Naive thymus-derived CD8-positive, alpha-beta T cell (primary cell): ENCODE measurements at regions not wholly inside any gene's neighbourhood (a gene's known extent, or its start where the extent isn't known, plus 50 kb on each side); places are given as distances from the start of the nearest gene placed in this dataset.

Source experiments
- ATAC-seq, 2 donors: fragments of 150-1000 bp; cut with Tn5 transposase in 1 of 2; sonication (Bioruptor Pico), chemical (Tn5 transposase) in 1 of 2; 1 replicate in 1 of 2; 2 replicates in 1 of 2; pipeline ENCODE4 v1.10.0; 2021; ENCODE audit warnings: mild to moderate bottlenecking in 2 of 2, moderate library complexity in 2 of 2
- POLR2A ChIA-PET: fragments of 350-600 bp; sonication (Branson Sonifier 250); formaldehyde crosslinking; loops from one replicate; lab custom pipeline; 2021; ENCODE audit warnings: antibody characterized with exemption; lab: Charles Lee
- DNase-seq, 10 donors: peaks; one replicate each; pipeline versions ENCODE4 v3.0.0 to v3.0.0-alpha.2; 2020 to 2022
- H3K27ac Mint-ChIP-seq, 10 donors: one replicate each; pipeline ENCODE4 v1.8.0; 2020 to 2022; ENCODE audit warnings: mild to moderate bottlenecking in 10 of 10, mixed read lengths in 10 of 10, moderate library complexity in 4 of 10, inconsistent platforms in 1 of 10
- H3K27me3 Mint-ChIP-seq, 5 donors: one replicate each; pipeline ENCODE4 v1.8.0; 2021 to 2022; ENCODE audit warnings: mixed read lengths in 5 of 5
- H3K36me3 Mint-ChIP-seq, 3 donors: one replicate each; pipeline ENCODE4 v1.8.0; 2020 to 2022; ENCODE audit warnings: mixed read lengths in 3 of 3, mild to moderate bottlenecking in 2 of 3, inconsistent platforms in 1 of 3
- H3K4me1 Mint-ChIP-seq, 4 donors: one replicate each; pipeline ENCODE4 v1.8.0; 2021 to 2022; ENCODE audit warnings: mixed read lengths in 4 of 4
- H3K4me3 Mint-ChIP-seq, 10 donors: one replicate each; pipeline ENCODE4 v1.8.0; 2020 to 2022; ENCODE audit warnings: mild to moderate bottlenecking in 10 of 10, mixed read lengths in 10 of 10, moderate library complexity in 6 of 10, inconsistent platforms in 1 of 10
- H3K9me3 Mint-ChIP-seq, 9 donors: one replicate each; pipeline ENCODE4 v1.8.0; 2020 to 2022; ENCODE audit warnings: mixed read lengths in 9 of 9, mild to moderate bottlenecking in 3 of 9, inconsistent platforms in 1 of 9, moderate library complexity in 1 of 9

- no peak overlapping the region for H3K4me3 Mint-ChIP-seq
- H3K4me1 Mint-ChIP-seq = peaks cover 0 to under 1% (median 0%) of the 10 kb centered on the region in 4 donors
- DNase-seq (no peak), ATAC-seq (no peak)
- H3K27ac Mint-ChIP-seq = no peak overlapping the region
- peaks cover 0 to 2% (median 0%) of the 10 kb centered on the region in 9 donors for H3K9me3 Mint-ChIP-seq
- H3K36me3 Mint-ChIP-seq = no peaks in the 10 kb centered on the region
- peaks cover 0 to 2% (median 0%) of the 10 kb centered on the region in 5 donors for H3K27me3 Mint-ChIP-seq
- POLR2A ChIA-PET = no interaction called here
Measured at GRCh38 chr2:128535953-128536352, 217.3 kb upstream of the HS6ST1 start.

GRCh38 chr2:128536925-128537620 lies 218.4 kb upstream of the HS6ST1 start:
- Mint-ChIP-seq H3K36me3 (no peaks in the 10 kb centered on the region), H3K4me3 (no peak overlapping the region), H3K4me1 (no peaks in the 10 kb centered on the region), H3K9me3 (peaks cover 0 to 2% (median 0%) of the 10 kb centered on the region in 9 donors), H3K27me3 (peaks cover 0 to 2% (median 0%) of the 10 kb centered on the region in 5 donors), H3K27ac (no peak overlapping the region)
- ATAC-seq = no peak
- POLR2A ChIA-PET = no interaction called here
- DNase-seq = no peak

- no peak overlapping the region for H3K4me3 Mint-ChIP-seq
- POLR2A ChIA-PET = no interaction called here
Measured at GRCh38 chr2:128537646-128538045, 219.0 kb upstream of the HS6ST1 start.

DNA sequence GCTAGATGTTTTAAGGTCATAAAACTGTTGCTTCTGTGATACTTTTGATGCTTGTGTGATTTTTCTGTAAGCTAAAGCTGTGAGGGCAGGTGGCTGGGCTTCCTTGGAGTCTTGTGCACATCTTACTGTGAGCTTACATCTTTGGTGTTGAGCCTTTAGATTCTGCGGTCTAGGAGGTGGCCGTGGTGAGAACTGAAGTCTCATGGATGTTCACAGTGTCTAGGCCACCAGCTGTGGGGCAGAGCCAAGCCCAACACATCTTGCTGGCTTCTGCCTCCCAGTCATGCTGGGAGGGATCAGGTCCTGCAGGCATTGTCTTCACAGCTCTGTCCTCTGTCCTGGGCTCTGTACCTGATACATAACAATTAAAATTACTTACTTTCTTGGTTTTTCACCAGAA lies 219.7 kb upstream of the HS6ST1 start:
- ATAC-seq (no peak), DNase-seq (no peak)
- Mint-ChIP-seq H3K4me1 (no peaks in the 10 kb centered on the region), H3K9me3 (peaks cover 0 to 2% (median 0%) of the 10 kb centered on the region in 9 donors), H3K27me3 (peaks cover 0 to 2% (median 0%) of the 10 kb centered on the region in 5 donors), H3K4me3 (no peak overlapping the region), H3K36me3 (no peaks in the 10 kb centered on the region), H3K27ac (no peak overlapping the region)
- POLR2A ChIA-PET = no interaction called here

More at GRCh38 chr2:128537646-128538045, 219.0 kb upstream of the HS6ST1 start:
- Mint-ChIP-seq H3K4me1 (no peaks in the 10 kb centered on the region), H3K27me3 (peaks cover 0 to 2% (median 0%) of the 10 kb centered on the region in 5 donors), H3K36me3 (no peaks in the 10 kb centered on the region), H3K9me3 (peaks cover 0 to 2% (median 0%) of the 10 kb centered on the region in 9 donors), H3K27ac (no peak overlapping the region)
- ATAC-seq (no peak), DNase-seq (no peak)

DNA sequence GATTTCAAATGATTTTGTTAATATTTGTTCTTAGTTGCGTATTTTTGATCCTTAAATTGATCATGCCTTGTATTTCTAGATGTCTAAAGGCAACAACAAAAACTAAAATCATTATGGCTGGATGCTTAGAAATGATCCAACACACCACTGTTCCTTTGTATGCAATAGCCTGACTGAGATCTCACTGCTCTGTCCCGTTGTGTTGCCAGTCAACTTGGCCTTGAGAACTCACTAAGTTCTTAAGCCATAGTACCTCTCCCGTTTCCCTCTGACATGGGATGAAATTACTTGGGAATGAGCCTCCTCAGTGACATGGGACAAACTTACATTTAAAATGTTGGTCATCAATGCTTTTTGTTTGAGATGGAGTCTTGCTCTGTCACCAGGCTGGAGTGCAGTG lies 222.0 kb upstream of the HS6ST1 start:
- POLR2A ChIA-PET = no interaction called here
- Mint-ChIP-seq H3K9me3 (peaks cover 0 to 2% (median 0%) of the 10 kb centered on the region in 9 donors), H3K27me3 (no peaks in the 10 kb centered on the region), H3K27ac (no peak overlapping the region), H3K4me1 (no peaks in the 10 kb centered on the region), H3K4me3 (no peak overlapping the region), H3K36me3 (no peaks in the 10 kb centered on the region)
- DNase-seq (no peak), ATAC-seq (no peak)

DNA sequence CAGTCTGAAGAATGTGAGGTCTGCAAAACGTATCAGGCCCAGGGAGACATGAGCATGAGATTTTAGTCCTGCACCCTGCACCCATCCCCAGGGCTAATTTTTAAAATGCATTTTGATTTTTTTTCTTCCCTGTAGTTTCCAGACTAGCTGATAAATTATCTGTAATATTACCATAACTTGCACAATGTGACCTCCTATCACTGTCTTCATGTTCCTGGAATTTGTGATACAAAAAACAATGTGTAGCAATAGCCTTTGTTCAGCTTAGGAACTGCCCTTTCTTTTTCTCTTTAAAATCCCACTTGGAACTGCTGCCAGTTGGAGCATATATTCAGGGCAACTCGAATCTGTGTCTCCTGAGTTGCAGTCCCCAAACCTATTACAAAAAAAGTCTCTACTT lies 222.8 kb upstream of the HS6ST1 start:
- DNase-seq (no peak), ATAC-seq (no peak)
- H3K4me3 Mint-ChIP-seq = no peak overlapping the region
- POLR2A ChIA-PET = no interaction called here
- no peaks in the 10 kb centered on the region for H3K4me1 Mint-ChIP-seq
- H3K36me3 Mint-ChIP-seq = no peaks in the 10 kb centered on the region
- H3K9me3 Mint-ChIP-seq = peaks cover 0 to 3% (median 0%) of the 10 kb centered on the region in 9 donors
- H3K27me3 Mint-ChIP-seq = peaks cover 0 to under 1% (median 0%) of the 10 kb centered on the region in 5 donors
- no peak overlapping the region for H3K27ac Mint-ChIP-seq

DNA sequence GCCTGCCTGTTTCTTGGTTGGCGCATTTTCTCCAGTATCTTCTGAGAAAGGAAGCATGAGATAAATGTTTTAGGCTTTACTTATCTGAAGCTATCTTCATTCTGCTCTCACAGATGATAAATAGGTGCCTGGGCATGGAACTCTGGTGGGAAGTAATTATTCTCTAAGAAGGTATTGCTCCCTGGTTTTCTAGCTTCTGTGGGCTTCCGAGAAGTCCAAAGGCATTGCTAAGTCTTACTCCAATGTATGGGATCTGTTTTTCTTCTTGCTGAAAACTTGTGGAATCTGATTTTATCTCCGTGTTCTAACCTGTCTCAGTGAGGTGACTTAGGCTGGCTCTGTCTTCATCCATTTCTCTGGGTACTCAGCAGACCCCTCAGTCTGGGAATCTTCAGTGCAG lies 224.4 kb upstream of the HS6ST1 start:
- no peaks in the 10 kb centered on the region for H3K36me3 Mint-ChIP-seq
- H3K4me3 Mint-ChIP-seq = no peak overlapping the region
- POLR2A ChIA-PET = no interaction called here
- DNase-seq = no peak
- peaks cover 0 to 12% (median 0%) of the 10 kb centered on the region in 5 donors for H3K27me3 Mint-ChIP-seq
- no peak for ATAC-seq
- no peak overlapping the region for H3K27ac Mint-ChIP-seq
- H3K4me1 Mint-ChIP-seq = no peaks in the 10 kb centered on the region
- peaks cover 0 to 12% (median 0%) of the 10 kb centered on the region in 9 donors for H3K9me3 Mint-ChIP-seq

DNA sequence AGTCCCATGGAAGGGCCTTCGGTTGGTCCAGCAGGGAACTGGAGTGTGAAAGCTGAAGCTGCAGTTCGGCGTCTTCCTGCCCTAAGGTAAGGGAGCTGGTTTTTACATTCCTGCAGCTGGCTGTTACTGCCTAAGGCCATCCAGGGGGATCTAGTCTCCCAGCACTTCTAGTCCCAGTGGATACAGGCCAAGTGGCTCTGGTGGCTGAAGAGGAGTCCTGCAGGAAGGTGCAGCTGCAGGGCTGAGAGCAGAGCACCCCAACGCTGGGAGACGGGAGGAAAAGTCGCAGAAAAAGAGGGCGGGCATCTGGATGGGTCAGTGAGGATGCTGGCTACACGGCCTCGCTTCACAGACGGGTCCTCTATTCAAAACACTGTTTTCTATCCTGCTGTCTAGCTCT lies 225.0 kb upstream of the HS6ST1 start:
- Mint-ChIP-seq H3K4me1 (no peaks in the 10 kb centered on the region), H3K27ac (no peak overlapping the region), H3K9me3 (peaks cover 0 to 12% (median 0%) of the 10 kb centered on the region in 9 donors), H3K27me3 (peaks cover 0 to 12% (median 0%) of the 10 kb centered on the region in 5 donors), H3K4me3 (no peak overlapping the region), H3K36me3 (no peaks in the 10 kb centered on the region)
- no peak for ATAC-seq
- POLR2A ChIA-PET = no interaction called here
- DNase-seq = no peak

GRCh38 chr2:128544321-128545037 lies 225.8 kb upstream of the HS6ST1 start:
- Mint-ChIP-seq H3K36me3 (no peaks in the 10 kb centered on the region), H3K4me3 (no peak overlapping the region), H3K9me3 (peaks cover 0 to 12% (median 0%) of the 10 kb centered on the region in 9 donors), H3K27me3 (peaks cover 0 to 12% (median 0%) of the 10 kb centered on the region in 5 donors), H3K27ac (no peak overlapping the region), H3K4me1 (no peaks in the 10 kb centered on the region)
- no peak for ATAC-seq
- POLR2A ChIA-PET = no interaction called here
- DNase-seq = no peak

- Mint-ChIP-seq H3K27ac (no peak overlapping the region), H3K4me3 (no peak overlapping the region), H3K36me3 (no peaks in the 10 kb centered on the region), H3K4me1 (no peaks in the 10 kb centered on the region), H3K27me3 (peaks cover 0 to 12% (median 0%) of the 10 kb centered on the region in 5 donors), H3K9me3 (peaks cover 0 to 12% (median 0%) of the 10 kb centered on the region in 9 donors)
- no peak for ATAC-seq
- no peak for DNase-seq
- POLR2A ChIA-PET = no interaction called here
Measured at GRCh38 chr2:128545085-128545484, 226.4 kb upstream of the HS6ST1 start.

DNA sequence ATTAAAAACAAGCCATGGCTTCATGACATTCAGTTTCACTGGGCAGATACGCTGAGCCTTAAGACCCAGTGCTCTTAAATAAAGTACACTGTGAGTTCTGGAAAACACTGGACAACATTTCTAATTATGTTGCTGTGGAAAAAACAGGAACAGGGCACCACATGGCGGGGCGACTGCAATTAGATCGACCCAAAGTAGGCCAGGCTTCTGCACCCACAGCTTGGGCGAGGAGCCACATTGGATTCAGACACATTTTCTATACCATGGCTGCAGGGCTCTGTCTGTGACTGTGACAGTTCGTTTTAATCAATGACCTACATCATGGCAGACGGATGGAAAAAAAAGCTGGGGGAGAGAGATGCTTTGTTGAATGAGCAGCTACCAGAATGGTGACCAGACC lies 227.2 kb upstream of the HS6ST1 start:
- no peak overlapping the region for H3K4me3 Mint-ChIP-seq
- no peaks in the 10 kb centered on the region for H3K36me3 Mint-ChIP-seq
- H3K9me3 Mint-ChIP-seq = peaks cover 0 to 12% (median 0%) of the 10 kb centered on the region in 9 donors
- H3K4me1 Mint-ChIP-seq = no peaks in the 10 kb centered on the region
- POLR2A ChIA-PET = no interaction called here
- peaks cover 0 to 12% (median 0%) of the 10 kb centered on the region in 5 donors for H3K27me3 Mint-ChIP-seq
- no peak overlapping the region for H3K27ac Mint-ChIP-seq
- ATAC-seq = no peak
- DNase-seq = no peak

DNA sequence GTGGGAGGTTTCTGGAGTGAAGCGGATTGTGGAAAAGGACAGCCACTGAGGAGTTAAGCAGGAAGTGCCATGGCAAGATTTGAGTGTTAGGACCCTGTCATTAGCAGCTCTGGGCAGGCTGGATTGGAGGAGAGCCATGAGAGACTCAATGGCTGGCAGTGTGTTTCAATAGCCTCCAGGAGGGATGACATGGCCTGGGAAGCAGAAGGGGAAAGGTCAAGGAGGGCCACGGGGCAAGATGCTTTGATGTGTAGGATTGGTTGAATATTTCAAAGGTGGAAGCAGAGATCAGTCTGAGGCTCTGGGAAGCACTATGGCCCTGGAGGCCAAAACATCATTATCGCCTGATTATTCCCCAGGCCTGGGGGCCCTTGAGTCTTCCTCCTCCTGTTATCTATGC lies 229.0 kb upstream of the HS6ST1 start:
- Mint-ChIP-seq H3K4me3 (no peak overlapping the region), H3K9me3 (peaks cover 0 to 12% (median 0%) of the 10 kb centered on the region in 9 donors), H3K4me1 (no peaks in the 10 kb centered on the region), H3K27ac (no peak overlapping the region), H3K27me3 (peaks cover 0 to 12% (median 0%) of the 10 kb centered on the region in 5 donors), H3K36me3 (no peaks in the 10 kb centered on the region)
- DNase-seq = no peak
- no peak for ATAC-seq
- POLR2A ChIA-PET = no interaction called here

GRCh38 chr2:128548461-128548891 lies 229.8 kb upstream of the HS6ST1 start:
- Mint-ChIP-seq H3K27me3 (peaks cover 0 to 12% (median 0%) of the 10 kb centered on the region in 5 donors), H3K4me1 (no peaks in the 10 kb centered on the region), H3K36me3 (no peaks in the 10 kb centered on the region), H3K4me3 (no peak overlapping the region), H3K27ac (no peak overlapping the region), H3K9me3 (peaks cover 0 to 12% (median 0%) of the 10 kb centered on the region in 9 donors)
- DNase-seq (no peak), ATAC-seq (no peak)
- POLR2A ChIA-PET = no interaction called here
